ENCODE measurements at regions not wholly inside any gene's neighbourhood (a gene's known extent, or its start where the extent isn't known, plus 50 kb on each side); places are given as distances from the start of the nearest gene placed in this dataset.

- TF ChIP-seq CTCF (IDR thresholded peaks at IDR 0.05; ENCODE audit: unreplicated experiment), result no peak
- no peak for DNase-seq (ENCODE audit: low spot score, unreplicated experiment)
- Mint-ChIP-seq H3K9me3 (ENCODE audit: low read depth) (no peaks in the 10 kb centered on the region), H3K36me3 (ENCODE audit: insufficient read depth) (no peaks in the 10 kb centered on the region), H3K4me1 (ENCODE audit: low read depth) (no peaks in the 10 kb centered on the region), H3K27me3 (peaks cover 14% of the 10 kb centered on the region), H3K27ac (no peak overlapping the region), H3K4me3 (ENCODE audit: low read depth) (no peak overlapping the region)
Observed at GRCh38 chr10:70962686-70963085, 74.3 kb upstream of the PCBD1 start.

GRCh38 chr10:70963271-70963670 is 74.9 kb upstream of the PCBD1 start:
- H3K27ac Mint-ChIP-seq, result no peak overlapping the region
- H3K9me3 Mint-ChIP-seq (ENCODE audit: low read depth), result no peaks in the 10 kb centered on the region
- H3K27me3 Mint-ChIP-seq, result peaks cover 14% of the 10 kb centered on the region
- no peak for DNase-seq (ENCODE audit: low spot score, unreplicated experiment)
- no peak overlapping the region for H3K4me3 Mint-ChIP-seq (ENCODE audit: low read depth)
- no peaks in the 10 kb centered on the region for H3K4me1 Mint-ChIP-seq (ENCODE audit: low read depth)
- TF ChIP-seq CTCF (IDR thresholded peaks at IDR 0.05; ENCODE audit: unreplicated experiment), result no peak
- H3K36me3 Mint-ChIP-seq (ENCODE audit: insufficient read depth), result no peaks in the 10 kb centered on the region

GRCh38 chr10:70964245-70964644 is 75.9 kb upstream of the PCBD1 start:
- no peak for DNase-seq (ENCODE audit: low spot score, unreplicated experiment)
- H3K4me1 Mint-ChIP-seq (ENCODE audit: low read depth), result no peaks in the 10 kb centered on the region
- no peak overlapping the region for H3K4me3 Mint-ChIP-seq (ENCODE audit: low read depth)
- no peak for TF ChIP-seq CTCF (IDR thresholded peaks at IDR 0.05; ENCODE audit: unreplicated experiment)
- no peak overlapping the region for H3K27ac Mint-ChIP-seq
- H3K36me3 Mint-ChIP-seq (ENCODE audit: insufficient read depth), result no peaks in the 10 kb centered on the region
- no peaks in the 10 kb centered on the region for H3K9me3 Mint-ChIP-seq (ENCODE audit: low read depth)
- H3K27me3 Mint-ChIP-seq, result peaks cover 14% of the 10 kb centered on the region

- Mint-ChIP-seq H3K4me3 (ENCODE audit: low read depth) (no peak overlapping the region), H3K27ac (no peak overlapping the region), H3K36me3 (ENCODE audit: insufficient read depth) (no peaks in the 10 kb centered on the region), H3K9me3 (ENCODE audit: low read depth) (no peaks in the 10 kb centered on the region), H3K4me1 (ENCODE audit: low read depth) (no peaks in the 10 kb centered on the region), H3K27me3 (peaks cover 14% of the 10 kb centered on the region)
- no peak for DNase-seq (ENCODE audit: low spot score, unreplicated experiment)
- TF ChIP-seq CTCF (IDR thresholded peaks at IDR 0.05; ENCODE audit: unreplicated experiment), result no peak
Observed at GRCh38 chr10:70964881-70965280, 76.5 kb upstream of the PCBD1 start.

GRCh38 chr10:70965566-70965965 is 77.2 kb upstream of the PCBD1 start:
- Mint-ChIP-seq H3K4me3 (ENCODE audit: low read depth) (no peak overlapping the region), H3K27ac (no peak overlapping the region)
- no peak for TF ChIP-seq CTCF (IDR thresholded peaks at IDR 0.05; ENCODE audit: unreplicated experiment)

More at GRCh38 chr10:70965566-70965965, 77.2 kb upstream of the PCBD1 start:
- H3K4me1 Mint-ChIP-seq (ENCODE audit: low read depth), result no peaks in the 10 kb centered on the region
- H3K9me3 Mint-ChIP-seq (ENCODE audit: low read depth), result no peaks in the 10 kb centered on the region
- H3K36me3 Mint-ChIP-seq (ENCODE audit: insufficient read depth), result no peaks in the 10 kb centered on the region
- H3K27me3 Mint-ChIP-seq, result peaks cover 14% of the 10 kb centered on the region
- DNase-seq (ENCODE audit: low spot score, unreplicated experiment), result no peak
